ENCODE measurements at regions not wholly inside any gene's neighbourhood (a gene's known extent, or its start where the extent isn't known, plus 50 kb on each side); places are given as distances from the start of the nearest gene placed in this dataset.
A peak's percentile ranks its signal among the peaks of the same experiment; 100 is the strongest.

DNA sequence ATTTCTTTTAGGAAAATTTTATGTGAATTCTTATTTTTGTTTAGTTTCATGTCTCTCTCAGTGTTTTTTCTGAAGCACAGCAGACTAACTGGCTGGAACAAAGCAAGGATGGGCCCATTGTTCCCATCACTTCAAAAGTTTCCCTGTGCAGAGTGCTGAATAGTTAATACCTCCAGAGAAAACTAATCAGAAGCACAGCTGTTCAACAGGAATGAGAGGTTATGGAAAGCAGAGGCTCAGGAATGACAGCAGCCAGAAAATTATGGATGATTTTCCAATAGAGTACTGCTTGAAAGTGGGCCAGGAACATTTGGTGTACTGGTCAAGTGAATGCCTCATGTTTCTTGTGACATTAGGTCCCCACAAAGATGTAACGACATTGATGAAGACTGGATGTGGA, 173.0 kb upstream of the TARS1 start:
- H3K4me3 ChIP-seq (replicated peaks; ENCODE audit: low read depth, low read length) = no peak overlapping the region
- DNase-seq (ENCODE audit: low read depth) = no peak
- TF ChIP-seq, protein P1, sequence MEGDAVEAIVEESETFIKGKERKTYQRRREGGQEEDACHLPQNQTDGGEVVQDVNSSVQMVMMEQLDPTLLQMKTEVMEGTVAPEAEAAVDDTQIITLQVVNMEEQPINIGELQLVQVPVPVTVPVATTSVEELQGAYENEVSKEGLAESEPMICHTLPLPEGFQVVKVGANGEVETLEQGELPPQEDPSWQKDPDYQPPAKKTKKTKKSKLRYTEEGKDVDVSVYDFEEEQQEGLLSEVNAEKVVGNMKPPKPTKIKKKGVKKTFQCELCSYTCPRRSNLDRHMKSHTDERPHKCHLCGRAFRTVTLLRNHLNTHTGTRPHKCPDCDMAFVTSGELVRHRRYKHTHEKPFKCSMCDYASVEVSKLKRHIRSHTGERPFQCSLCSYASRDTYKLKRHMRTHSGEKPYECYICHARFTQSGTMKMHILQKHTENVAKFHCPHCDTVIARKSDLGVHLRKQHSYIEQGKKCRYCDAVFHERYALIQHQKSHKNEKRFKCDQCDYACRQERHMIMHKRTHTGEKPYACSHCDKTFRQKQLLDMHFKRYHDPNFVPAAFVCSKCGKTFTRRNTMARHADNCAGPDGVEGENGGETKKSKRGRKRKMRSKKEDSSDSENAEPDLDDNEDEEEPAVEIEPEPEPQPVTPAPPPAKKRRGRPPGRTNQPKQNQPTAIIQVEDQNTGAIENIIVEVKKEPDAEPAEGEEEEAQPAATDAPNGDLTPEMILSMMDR (IDR thresholded peaks at IDR 0.05; ENCODE audit: low read length, missing control alignments) = no peak

DNA sequence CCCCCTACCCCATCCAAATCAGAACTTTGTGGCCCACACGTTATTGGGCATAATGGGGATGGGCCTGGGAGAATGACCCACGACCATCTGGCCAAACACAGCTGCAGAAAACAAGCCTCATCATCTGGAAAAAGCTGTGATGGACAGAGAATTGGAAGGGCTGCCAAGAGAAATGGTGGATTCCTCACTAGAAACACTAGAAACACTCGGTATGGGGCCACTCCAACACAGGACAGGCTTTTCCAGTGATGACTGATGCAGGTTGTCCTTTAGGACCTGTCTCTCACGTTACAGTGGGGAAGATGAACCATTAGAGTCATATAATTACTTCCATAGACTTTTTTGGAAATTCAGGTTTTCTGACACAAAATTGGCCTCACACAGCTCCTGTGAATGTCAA, 172.4 kb upstream of the TARS1 start:
- TF ChIP-seq, protein P1 (IDR thresholded peaks at IDR 0.05; ENCODE audit: low read length, missing control alignments) = no peak
- no peak for DNase-seq (ENCODE audit: low read depth)
- no peak overlapping the region for H3K4me3 ChIP-seq (replicated peaks; ENCODE audit: low read depth, low read length)

DNA sequence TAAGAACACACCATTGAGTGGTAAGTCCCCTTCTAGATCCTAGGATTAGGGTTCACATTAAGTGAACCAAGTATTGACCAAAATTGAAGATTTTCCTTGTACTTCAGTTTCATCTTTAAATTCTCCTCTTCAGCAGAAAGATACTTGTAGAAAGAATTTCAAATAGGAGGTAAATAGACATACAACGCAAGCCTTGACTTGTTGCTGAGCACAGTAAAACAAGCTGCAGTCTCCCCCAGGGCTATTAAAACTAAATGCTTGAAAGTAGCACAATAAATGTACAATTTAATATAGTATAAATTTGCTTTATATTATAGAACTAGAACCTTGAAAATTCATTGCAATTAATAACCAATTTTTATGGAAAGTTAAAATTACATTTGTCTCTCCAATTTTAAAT, 170.1 kb upstream of the TARS1 start:
- no peak overlapping the region for H3K4me3 ChIP-seq (replicated peaks; ENCODE audit: low read depth, low read length)
- TF ChIP-seq, protein P1 (IDR thresholded peaks at IDR 0.05; ENCODE audit: low read length, missing control alignments) = no peak
- DNase-seq (ENCODE audit: low read depth) = no peak

DNA sequence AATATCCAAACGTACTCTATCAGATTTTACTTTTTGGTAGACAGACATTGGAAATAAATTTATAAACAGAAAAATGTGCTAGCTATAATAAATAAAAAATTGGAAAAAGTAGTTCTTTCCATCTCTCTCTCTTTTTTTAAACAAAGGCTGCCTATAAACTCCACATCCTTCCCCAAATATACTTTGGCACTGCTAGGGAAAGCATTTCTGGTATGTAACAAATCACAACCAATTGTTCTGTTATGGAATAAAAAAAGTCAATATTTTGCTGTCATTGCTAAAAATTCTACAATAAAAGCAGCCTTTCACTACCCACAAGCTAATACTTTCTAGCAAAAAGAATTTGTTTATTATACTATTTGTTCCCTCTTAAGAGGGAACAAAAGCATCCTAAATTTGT, 169.2 kb upstream of the TARS1 start:
- peak; percentile 37 for DNase-seq (ENCODE audit: low read depth)
- TF ChIP-seq, protein P1 (IDR thresholded peaks at IDR 0.05; ENCODE audit: low read length, missing control alignments) = no peak

DNA sequence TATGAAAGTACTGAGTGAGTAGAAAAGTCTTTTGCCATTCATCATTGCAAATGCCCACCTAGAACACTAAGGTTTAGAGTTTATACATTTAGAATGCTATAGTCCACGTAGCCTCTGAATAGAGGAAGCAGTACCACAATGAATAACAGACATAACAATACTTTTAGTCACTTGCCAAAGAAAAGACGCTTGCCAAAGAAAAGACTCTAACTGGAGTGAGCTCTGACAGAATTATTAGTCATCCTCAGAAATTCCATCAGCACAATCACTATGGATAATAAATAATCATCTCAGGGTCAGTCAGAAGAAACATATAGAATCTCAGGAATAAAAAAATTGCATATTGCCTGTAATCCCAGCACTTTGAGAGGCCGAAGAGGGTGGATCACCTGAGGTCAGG, 168.5 kb upstream of the TARS1 start:
- no peak overlapping the region for H3K4me3 ChIP-seq (replicated peaks; ENCODE audit: low read depth, low read length)
- TF ChIP-seq, protein P1 (IDR thresholded peaks at IDR 0.05; ENCODE audit: low read length, missing control alignments) = no peak
- DNase-seq (ENCODE audit: low read depth) = peak; percentile 92

More for the DNA sequence above, 169.2 kb upstream of the TARS1 start:
- H3K4me3 ChIP-seq (replicated peaks; ENCODE audit: low read depth, low read length) = no peak overlapping the region

DNA sequence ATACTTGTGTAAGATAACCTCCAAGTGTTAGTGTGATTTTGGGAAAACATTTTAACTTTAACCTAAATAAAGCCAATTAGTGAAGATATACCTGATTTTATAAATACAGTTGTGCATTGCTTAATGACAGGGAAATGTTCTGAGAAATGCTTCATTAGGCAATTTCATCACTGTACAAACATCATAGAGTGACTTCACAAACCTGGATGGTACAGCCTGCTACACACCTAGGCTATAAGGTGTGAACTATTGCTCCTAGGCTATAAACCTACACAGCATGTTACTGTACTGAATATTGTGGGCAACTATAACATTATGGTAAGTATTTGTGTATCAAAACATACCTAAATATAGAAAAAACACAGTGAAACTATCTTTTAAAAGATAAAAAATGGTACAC, 166.8 kb upstream of the TARS1 start:
- TF ChIP-seq, protein P1 (IDR thresholded peaks at IDR 0.05; ENCODE audit: low read length, missing control alignments) = no peak
- H3K4me3 ChIP-seq (replicated peaks; ENCODE audit: low read depth, low read length) = no peak overlapping the region
- no peak for DNase-seq (ENCODE audit: low read depth)

DNA sequence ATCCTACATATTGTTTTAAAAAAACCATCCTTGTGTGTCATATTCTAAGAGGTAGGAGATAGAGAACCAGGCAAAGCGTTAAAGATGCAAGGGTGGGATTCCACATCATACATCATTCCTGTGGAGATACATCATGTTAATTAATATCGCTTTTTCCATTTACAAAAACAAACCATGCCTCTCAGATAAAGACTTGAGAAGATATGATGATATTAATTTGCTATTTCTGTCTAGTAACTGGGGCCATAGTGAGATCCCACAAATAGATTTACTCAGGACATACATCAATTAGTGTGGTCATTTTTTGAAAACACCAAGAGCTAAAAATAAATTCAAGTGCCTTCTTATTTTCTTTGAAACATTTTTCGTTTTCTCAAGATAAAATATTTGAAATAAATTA, 165.4 kb upstream of the TARS1 start:
- no peak for DNase-seq (ENCODE audit: low read depth)
- TF ChIP-seq, protein P1 (IDR thresholded peaks at IDR 0.05; ENCODE audit: low read length, missing control alignments) = no peak
- H3K4me3 ChIP-seq (replicated peaks; ENCODE audit: low read depth, low read length) = no peak overlapping the region
